SK-N-SH (cell line): ENCODE measurements at regions not wholly inside any gene's neighbourhood (a gene's known extent, or its start where the extent isn't known, plus 50 kb on each side); places are given as distances from the start of the nearest gene placed in this dataset.

Experiments
- CTCF ChIA-PET: fragments of 300-600, 350-600 bp; formaldehyde crosslinking; extraction: SDS; loops from one replicate; lab custom pipeline; 2021; lab: Yijun Ruan, JAX
- POLR2A ChIA-PET: fragments of 350-600 bp; sonication (Branson Sonifier 250); formaldehyde crosslinking; extraction: SDS; loops from one replicate; lab custom pipeline; 2020; ENCODE audit warnings: antibody characterized with exemption, inconsistent platforms; lab: Yijun Ruan, JAX
- DNase-seq: peaks from one replicate; pipeline ENCODE4 v3.0.0; 2012
- H2AFZ ChIP-seq: fragments of 200-600 bp; sonication (generic); 2 replicates; pipeline ENCODE4 v1.8.1; 2016; ENCODE audit warnings: antibody characterized with exemption, mild to moderate bottlenecking, low read depth
- H3F3A ChIP-seq: fragments of 200-600 bp; sonication (generic); replicated peaks from 2 replicates; pipeline ENCODE3; 2016; ENCODE audit warnings: antibody characterized with exemption, mild to moderate bottlenecking; ENCODE audit not compliant: insufficient read depth
- H3K27ac ChIP-seq, 2 experiments: fragments of 200-500 bp in 1 of 2; fragments of 200-600 bp in 1 of 2; sonication (Bioruptor generic) in 1 of 2; sonication (generic), shearing (Covaris generic) in 1 of 2; 2 replicates each; pipeline versions ENCODE4 v1.5.1 to v1.6.1; 2014 to 2016; ENCODE audit warnings: low read depth in 2 of 2, inconsistent platforms in 1 of 2, low read length in 1 of 2, mild to moderate bottlenecking in 1 of 2, mixed read lengths in 1 of 2
- H3K27me3 ChIP-seq: fragments of 200-600 bp; sonication (generic), shearing (Covaris generic); 2 replicates; pipeline ENCODE4 v1.6.1; 2016; ENCODE audit warnings: mixed run types; ENCODE audit not compliant: insufficient read depth
- H3K36me3 ChIP-seq, 2 experiments: fragments of 200-500 bp in 1 of 2; fragments of 200-600 bp in 1 of 2; sonication (Bioruptor generic) in 1 of 2; sonication (generic) in 1 of 2; replicated peaks in 1 of 2; 2 replicates each; pipeline versions ENCODE3 to v1.5.1; 2014 to 2016; ENCODE audit warnings: low read length in 1 of 2, mild to moderate bottlenecking in 1 of 2; ENCODE audit not compliant: insufficient read depth in 2 of 2, control insufficient read depth in 1 of 2
- H3K4me1 ChIP-seq, 2 experiments: fragments of 200-500 bp in 1 of 2; fragments of 200-600 bp in 1 of 2; sonication (Bioruptor generic) in 1 of 2; sonication (generic), shearing (Covaris generic) in 1 of 2; 2 replicates each; pipeline versions ENCODE4 v1.5.1 to v1.6.1; 2014 to 2016; ENCODE audit warnings: low read depth in 1 of 2, low read length in 1 of 2, mixed run types in 1 of 2; ENCODE audit not compliant: insufficient read depth in 2 of 2, control insufficient read depth in 1 of 2
- H3K4me2 ChIP-seq: fragments of 200-600 bp; sonication (generic), shearing (Covaris generic); 2 replicates; pipeline ENCODE4 v1.6.1; 2017; ENCODE audit warnings: mixed run types
- H3K4me3 ChIP-seq, 2 experiments: fragments of 200-500 bp in 1 of 2; fragments of 200-600 bp in 1 of 2; sonication (Bioruptor generic) in 1 of 2; sonication (generic), shearing (Covaris generic) in 1 of 2; 2 replicates each; pipeline versions ENCODE4 v1.5.1 to v1.8.1; 2014 to 2016; ENCODE audit warnings: low read depth in 2 of 2, inconsistent platforms in 1 of 2, low read length in 1 of 2, mild to moderate bottlenecking in 1 of 2, mixed read lengths in 1 of 2, moderate library complexity in 1 of 2
- H3K79me2 ChIP-seq: fragments of 200-600 bp; sonication (generic); 2 replicates; pipeline ENCODE4 v1.8.1; 2017; ENCODE audit warnings: mild to moderate bottlenecking; ENCODE audit not compliant: insufficient read depth
- H3K9ac ChIP-seq: fragments of 200-600 bp; sonication (generic); 2 replicates; pipeline ENCODE4 v1.6.1; 2017; ENCODE audit warnings: mixed run types
- H3K9me2 ChIP-seq: fragments of 200-600 bp; sonication (generic); 2 replicates; pipeline ENCODE4 v1.6.1; 2017; ENCODE audit warnings: mixed run types
- H3K9me3 ChIP-seq: fragments of 200-600 bp; sonication (generic); 2 replicates; pipeline ENCODE4 v1.6.1; 2017; ENCODE audit warnings: mixed run types, mild to moderate bottlenecking, moderate library complexity
- H4K20me1 ChIP-seq: fragments of 200-600 bp; sonication (generic); 2 replicates; pipeline ENCODE4 v1.6.1; 2017; ENCODE audit warnings: mild to moderate bottlenecking, mixed run types; ENCODE audit not compliant: insufficient read depth
- CHD2 ChIP-seq: fragments of 150-350 bp; IDR thresholded peaks from 2 replicates; pipeline ENCODE4 v1.6.1; 2018; ENCODE audit warnings: low read length; ENCODE audit not compliant: partially characterized antibody
- FOXM1 ChIP-seq: IDR thresholded peaks from 2 replicates; pipeline ENCODE4 v1.4.0; 2012; ENCODE audit warnings: low read depth, mild to moderate bottlenecking
- GABPA ChIP-seq: IDR thresholded peaks from 2 replicates; pipeline ENCODE4 v1.4.0; 2012; ENCODE audit warnings: low read depth, mild to moderate bottlenecking
- JUND ChIP-seq: IDR thresholded peaks from 2 replicates; pipeline ENCODE4 v1.4.0; 2012
- MAX ChIP-seq: IDR thresholded peaks from 2 replicates; pipeline ENCODE4 v1.4.0; 2012; ENCODE audit warnings: low read depth
- POLR2AphosphoS5 ChIP-seq: IDR thresholded peaks from 2 replicates; pipeline ENCODE4 v1.6.1; 2012; ENCODE audit warnings: low read depth, low read length
- WGBS: methylation state at CpG from one replicate; pipeline ENCODE4 v1.1.6; 2017; ENCODE audit warnings: low lambda C conversion rate; 5-methylcytosine and 5-hydroxymethylcytosine counted together
- TF ChIP-seq, protein P1 (sequence below): IDR thresholded peaks from 2 replicates; pipeline ENCODE4 v1.6.1; 2012; ENCODE audit warnings: mild to moderate bottlenecking, low read depth, low read length, moderate library complexity

DNA sequence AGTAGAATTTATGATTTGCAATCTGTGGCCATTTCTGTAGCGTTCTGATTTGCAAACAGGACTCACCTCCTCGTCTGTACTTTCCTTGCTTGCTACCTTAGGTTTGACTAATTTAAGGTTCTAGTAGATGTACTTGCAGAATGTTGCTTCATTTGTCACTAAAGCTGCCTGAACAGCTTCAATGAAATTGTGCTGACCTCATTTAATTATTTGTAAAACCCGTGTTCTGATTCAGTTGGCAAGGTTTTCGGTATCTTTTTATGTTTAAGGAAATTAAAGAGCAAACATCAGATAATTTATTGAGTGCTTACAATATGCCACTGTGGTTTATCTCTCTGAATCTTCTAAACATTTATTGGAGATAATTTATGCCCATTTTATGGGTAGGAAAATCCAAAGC is 284.9 kb upstream of the EEF2KMT start:
- Histone ChIP-seq H3K9ac (no peak overlapping the region), H2AFZ (no peak overlapping the region), H3K36me3 (no peaks in the 10 kb centered on the region), H3K4me1 (no peaks in the 10 kb centered on the region), H3F3A (no peaks in the 10 kb centered on the region), H4K20me1 (no peaks in the 10 kb centered on the region), H3K4me3 (no peak overlapping the region), H3K27ac (no peak overlapping the region), H3K27me3 (no peaks in the 10 kb centered on the region), H3K9me2 (no peaks in the 10 kb centered on the region), H3K79me2 (no peaks in the 10 kb centered on the region), H3K9me3 (no peaks in the 10 kb centered on the region), H3K4me2 (no peak overlapping the region)
- POLR2A ChIA-PET, result no interaction called here
- DNase-seq, result no peak
- TF ChIP-seq, protein P1, sequence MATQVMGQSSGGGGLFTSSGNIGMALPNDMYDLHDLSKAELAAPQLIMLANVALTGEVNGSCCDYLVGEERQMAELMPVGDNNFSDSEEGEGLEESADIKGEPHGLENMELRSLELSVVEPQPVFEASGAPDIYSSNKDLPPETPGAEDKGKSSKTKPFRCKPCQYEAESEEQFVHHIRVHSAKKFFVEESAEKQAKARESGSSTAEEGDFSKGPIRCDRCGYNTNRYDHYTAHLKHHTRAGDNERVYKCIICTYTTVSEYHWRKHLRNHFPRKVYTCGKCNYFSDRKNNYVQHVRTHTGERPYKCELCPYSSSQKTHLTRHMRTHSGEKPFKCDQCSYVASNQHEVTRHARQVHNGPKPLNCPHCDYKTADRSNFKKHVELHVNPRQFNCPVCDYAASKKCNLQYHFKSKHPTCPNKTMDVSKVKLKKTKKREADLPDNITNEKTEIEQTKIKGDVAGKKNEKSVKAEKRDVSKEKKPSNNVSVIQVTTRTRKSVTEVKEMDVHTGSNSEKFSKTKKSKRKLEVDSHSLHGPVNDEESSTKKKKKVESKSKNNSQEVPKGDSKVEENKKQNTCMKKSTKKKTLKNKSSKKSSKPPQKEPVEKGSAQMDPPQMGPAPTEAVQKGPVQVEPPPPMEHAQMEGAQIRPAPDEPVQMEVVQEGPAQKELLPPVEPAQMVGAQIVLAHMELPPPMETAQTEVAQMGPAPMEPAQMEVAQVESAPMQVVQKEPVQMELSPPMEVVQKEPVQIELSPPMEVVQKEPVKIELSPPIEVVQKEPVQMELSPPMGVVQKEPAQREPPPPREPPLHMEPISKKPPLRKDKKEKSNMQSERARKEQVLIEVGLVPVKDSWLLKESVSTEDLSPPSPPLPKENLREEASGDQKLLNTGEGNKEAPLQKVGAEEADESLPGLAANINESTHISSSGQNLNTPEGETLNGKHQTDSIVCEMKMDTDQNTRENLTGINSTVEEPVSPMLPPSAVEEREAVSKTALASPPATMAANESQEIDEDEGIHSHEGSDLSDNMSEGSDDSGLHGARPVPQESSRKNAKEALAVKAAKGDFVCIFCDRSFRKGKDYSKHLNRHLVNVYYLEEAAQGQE, result no peak
- CTCF ChIA-PET, result no interaction called here
- 25% methylated on average over 4 of the region's 4 CpGs for WGBS

DNA sequence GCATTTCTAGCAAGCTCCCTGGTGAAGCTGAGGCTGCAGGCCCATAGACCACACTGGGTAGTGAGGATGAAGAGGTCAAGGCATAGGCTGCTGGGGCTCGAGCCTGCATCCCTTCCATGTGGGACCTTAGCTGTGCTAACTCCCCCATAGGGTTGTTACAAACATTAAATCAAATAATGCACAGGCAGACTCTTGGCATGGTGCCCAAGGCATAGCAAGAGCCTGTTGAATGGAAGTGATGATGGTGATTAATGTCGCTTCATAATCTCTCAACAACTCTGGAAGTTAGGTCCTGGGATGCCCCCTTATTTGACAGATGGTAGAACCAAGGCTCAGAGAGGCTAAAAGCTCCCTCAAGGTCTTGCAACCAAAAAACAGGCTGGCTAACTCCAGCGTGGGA is 283.9 kb upstream of the EEF2KMT start:
- Histone ChIP-seq H3K4me3 (no peak overlapping the region), H3K27ac (no peak overlapping the region), H2AFZ (no peak overlapping the region), H3K27me3 (no peaks in the 10 kb centered on the region), H3K9me3 (no peaks in the 10 kb centered on the region), H3K9me2 (no peaks in the 10 kb centered on the region), H3K4me1 (no peaks in the 10 kb centered on the region), H3F3A (no peaks in the 10 kb centered on the region), H4K20me1 (no peaks in the 10 kb centered on the region), H3K36me3 (no peaks in the 10 kb centered on the region), H3K9ac (no peak overlapping the region), H3K79me2 (no peaks in the 10 kb centered on the region), H3K4me2 (no peak overlapping the region)
- WGBS, result 26% methylated on average over 3 of the region's 3 CpGs
- TF ChIP-seq CHD2 (no peak), FOXM1 (no peak), JUND (no peak), POLR2AphosphoS5 (no peak), MAX (no peak), GABPA (no peak)
- TF ChIP-seq, protein P1, result no peak
- ChIA-PET POLR2A (no interaction called here), CTCF (no interaction called here)
- no peak for DNase-seq
